AG10803 (cell line): ENCODE measurements at regions not wholly inside any gene's neighbourhood (a gene's known extent, or its start where the extent isn't known, plus 50 kb on each side); places are given as distances from the start of the nearest gene placed in this dataset.

Source experiments
- DNase-seq: peaks from one replicate; pipeline ENCODE4 v3.0.0; 2010; ENCODE audit warnings: low read depth
- H3K4me3 ChIP-seq: 2 replicates; pipeline ENCODE4 v1.5.1; 2011; ENCODE audit warnings: mild to moderate bottlenecking, low read length, control low read depth
- TF ChIP-seq, protein P1 (sequence below): conservative IDR thresholded peaks from 2 replicates; pipeline ENCODE4 v1.5.1; 2011; ENCODE audit warnings: mild to moderate bottlenecking, low read length, control low read depth, inconsistent platforms

DNA sequence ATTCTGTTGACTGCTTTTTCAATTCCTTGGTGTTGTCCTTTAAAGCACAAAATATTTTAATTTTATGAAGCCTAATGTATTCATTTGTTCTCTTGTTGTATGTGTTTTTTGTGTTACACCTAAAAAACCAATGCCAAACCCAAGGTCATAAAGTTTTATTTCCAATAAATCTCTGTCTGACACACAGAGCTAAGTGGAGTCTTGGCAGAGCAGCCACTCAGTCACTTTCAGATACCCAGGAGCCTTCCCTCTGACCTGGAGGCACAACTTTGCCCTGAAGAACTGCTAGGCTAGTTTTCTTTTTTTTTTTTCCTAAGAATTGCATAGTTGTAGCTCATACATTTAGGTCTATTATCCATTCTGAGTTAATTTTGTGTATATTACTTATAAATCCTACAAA lies 71.2 kb upstream of the BCL9 start:
- TF ChIP-seq, protein P1, sequence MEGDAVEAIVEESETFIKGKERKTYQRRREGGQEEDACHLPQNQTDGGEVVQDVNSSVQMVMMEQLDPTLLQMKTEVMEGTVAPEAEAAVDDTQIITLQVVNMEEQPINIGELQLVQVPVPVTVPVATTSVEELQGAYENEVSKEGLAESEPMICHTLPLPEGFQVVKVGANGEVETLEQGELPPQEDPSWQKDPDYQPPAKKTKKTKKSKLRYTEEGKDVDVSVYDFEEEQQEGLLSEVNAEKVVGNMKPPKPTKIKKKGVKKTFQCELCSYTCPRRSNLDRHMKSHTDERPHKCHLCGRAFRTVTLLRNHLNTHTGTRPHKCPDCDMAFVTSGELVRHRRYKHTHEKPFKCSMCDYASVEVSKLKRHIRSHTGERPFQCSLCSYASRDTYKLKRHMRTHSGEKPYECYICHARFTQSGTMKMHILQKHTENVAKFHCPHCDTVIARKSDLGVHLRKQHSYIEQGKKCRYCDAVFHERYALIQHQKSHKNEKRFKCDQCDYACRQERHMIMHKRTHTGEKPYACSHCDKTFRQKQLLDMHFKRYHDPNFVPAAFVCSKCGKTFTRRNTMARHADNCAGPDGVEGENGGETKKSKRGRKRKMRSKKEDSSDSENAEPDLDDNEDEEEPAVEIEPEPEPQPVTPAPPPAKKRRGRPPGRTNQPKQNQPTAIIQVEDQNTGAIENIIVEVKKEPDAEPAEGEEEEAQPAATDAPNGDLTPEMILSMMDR, result no peak
- no peak overlapping the region for H3K4me3 ChIP-seq
- no peak for DNase-seq

DNA sequence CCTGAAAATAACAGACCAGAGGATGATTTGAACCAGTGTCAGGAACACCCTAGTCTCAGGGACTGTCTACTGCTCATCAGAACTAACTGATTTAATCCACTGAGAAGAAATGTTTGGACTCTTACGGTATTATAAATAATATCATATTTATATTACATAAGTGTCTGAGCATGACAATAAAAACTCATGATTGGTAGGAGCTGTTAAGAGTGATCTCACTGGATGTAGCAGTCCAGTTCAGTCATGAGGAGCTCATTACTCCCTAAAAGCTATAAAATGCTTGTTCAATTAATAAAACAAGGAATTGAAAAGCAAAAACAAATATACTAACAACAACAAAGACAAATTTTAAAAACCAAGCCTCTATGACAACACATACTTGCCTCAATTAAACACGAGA lies 68.8 kb upstream of the BCL9 start:
- no peak for DNase-seq
- TF ChIP-seq, protein P1, result no peak
- H3K4me3 ChIP-seq, result no peak overlapping the region

DNA sequence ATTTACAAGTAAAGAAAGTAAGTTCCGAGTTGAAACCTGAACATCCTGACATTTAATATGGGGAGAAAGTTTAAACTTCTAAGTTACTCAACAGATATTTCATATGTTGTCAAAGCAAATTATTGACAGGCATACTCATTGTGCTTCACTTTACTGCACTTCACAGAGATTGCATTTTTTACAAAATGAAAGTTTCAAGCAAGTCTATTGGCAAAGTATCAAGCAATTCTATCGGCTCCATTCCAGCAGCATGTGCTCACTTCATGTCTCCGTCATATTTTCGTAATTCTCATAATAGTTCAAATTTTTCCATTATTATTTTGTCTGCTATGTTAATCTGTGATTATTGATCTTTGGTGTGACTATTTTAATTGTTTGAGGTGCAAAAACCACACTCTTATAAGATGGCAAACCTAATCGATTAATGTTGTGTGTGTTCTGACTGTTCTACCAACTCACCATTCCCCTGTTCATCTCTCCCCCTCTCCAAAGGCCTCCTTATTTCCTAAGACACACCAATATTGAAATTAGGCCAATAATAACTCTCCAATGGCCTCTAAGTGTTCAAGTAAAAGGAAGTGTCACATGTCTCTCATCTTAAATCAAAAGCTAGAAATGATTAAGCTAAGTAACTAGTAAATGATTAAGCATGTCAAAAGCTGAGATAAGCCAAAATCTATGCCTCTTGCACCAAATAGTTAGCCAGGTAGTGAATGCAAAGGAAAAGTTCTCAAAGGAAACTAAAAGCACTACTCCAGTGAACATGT lies 68.2 kb upstream of the BCL9 start:
- TF ChIP-seq, protein P1, result no peak
- peak; percentile 23 for DNase-seq
- H3K4me3 ChIP-seq, result no peak overlapping the region

DNA sequence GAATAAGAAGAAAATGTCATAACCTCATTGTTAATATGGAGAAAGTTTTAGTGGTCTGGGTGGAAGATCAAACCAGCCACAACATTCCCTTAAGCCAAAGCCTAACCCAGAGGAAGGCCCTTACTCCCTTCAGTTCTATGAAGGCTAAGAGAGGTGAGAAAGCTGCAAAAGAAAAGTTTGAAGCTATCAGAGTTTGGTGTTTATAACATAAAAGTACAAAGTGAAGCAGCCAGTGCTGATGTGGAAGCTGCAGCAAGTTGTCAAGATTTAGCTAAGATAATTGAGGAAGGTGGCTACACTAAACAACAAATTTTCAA lies 67.6 kb upstream of the BCL9 start:
- TF ChIP-seq, protein P1, result no peak
- no peak for DNase-seq
- H3K4me3 ChIP-seq, result no peak overlapping the region

DNA sequence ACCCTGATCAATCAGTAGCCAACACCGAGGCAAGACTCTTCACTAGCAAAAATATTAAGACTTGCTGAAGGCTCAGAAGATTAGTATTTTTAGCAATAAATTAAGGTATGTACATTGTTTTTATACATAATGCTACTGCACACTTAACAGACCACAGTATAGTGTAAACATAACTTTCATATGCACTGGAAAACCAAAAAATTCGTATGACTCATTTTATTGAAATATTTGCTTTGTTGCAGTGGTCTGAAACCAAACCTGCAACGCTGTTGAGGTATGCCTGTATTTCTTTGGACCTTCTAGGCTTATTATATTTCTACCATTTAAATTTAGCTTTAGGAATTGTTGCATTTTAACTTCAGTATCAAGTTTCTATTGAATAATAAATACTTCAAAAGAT lies 65.8 kb upstream of the BCL9 start:
- no peak for DNase-seq
- H3K4me3 ChIP-seq, result no peak overlapping the region
- TF ChIP-seq, protein P1, result no peak

DNA sequence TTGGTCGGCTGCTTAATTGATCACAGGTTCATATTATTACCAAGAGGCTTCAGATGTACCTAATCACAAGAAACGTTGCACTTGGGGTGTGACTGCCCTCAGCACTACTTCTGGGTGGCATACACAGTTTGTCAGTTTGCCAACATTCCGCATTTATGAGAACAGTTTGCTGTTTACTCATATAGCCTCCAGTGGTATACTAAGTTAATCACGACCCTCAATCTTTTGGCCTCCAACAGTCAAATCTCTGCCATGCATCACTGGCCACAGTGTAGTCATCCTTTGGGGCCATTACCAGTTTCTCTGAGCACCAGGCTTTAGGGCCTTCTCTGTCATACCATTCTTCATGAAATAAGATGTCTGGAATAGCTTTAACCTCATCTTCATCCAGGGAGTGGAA lies 62.8 kb upstream of the BCL9 start:
- TF ChIP-seq, protein P1, result no peak
- H3K4me3 ChIP-seq, result no peak overlapping the region
- DNase-seq, result no peak

DNA sequence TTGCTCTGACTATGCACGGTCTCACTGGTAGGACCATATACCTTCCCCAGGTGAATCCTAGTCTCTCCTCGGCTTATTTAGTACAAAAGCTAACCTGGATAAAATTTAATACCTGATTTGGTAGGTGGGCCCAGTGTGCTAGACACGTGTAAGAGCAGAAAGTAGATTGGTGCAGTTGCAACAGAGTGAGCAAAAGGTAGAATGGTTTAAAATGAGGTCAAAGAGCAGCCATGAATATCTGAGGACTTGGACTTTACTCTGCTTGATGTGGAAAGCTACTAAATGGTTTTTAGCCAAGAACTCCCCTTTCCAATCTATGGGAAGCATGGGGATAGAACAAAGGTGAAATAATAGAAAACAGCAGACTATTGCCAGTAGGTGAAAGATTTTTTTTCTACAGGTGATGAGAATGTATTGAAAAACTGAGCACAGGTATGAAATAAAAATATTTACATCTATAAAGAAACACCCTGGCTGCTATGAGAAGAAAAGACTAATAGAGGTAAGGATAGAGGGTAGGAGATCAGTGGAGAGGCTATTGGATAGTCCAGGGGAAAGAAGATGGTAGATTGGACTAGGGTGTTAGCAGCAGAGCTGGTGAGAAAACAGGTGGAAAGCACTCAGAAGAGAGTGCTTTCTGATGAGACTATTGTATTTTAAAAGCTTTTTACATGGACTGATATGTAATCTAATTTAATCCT lies 61.3 kb upstream of the BCL9 start:
- TF ChIP-seq, protein P1, result no peak
- no peak overlapping the region for H3K4me3 ChIP-seq
- no peak for DNase-seq
